Vagina (tissue), 2 donors: ENCODE measurements at regions not wholly inside any gene's neighbourhood (a gene's known extent, or its start where the extent isn't known, plus 50 kb on each side); places are given as distances from the start of the nearest gene placed in this dataset.

Source experiments
- POLR2A ChIP-seq, 2 donors: fragments of 450-650 bp; IDR thresholded peaks; one replicate each; pipeline ENCODE4 v1.6.1; 2017; ENCODE audit warnings: antibody characterized with exemption in 2 of 2, mild to moderate bottlenecking in 2 of 2, moderate library complexity in 2 of 2
- TF ChIP-seq, protein P1 (sequence below), 3 experiments: fragments of 450-650 bp in 2 of 3; fragments of 200-600 bp in 1 of 3; sonication (generic) in 1 of 3; IDR thresholded peaks; one replicate each; pipeline ENCODE4 v1.5.1; 2017 to 2019; ENCODE audit warnings: antibody characterized with exemption in 3 of 3, mild to moderate bottlenecking in 2 of 3, moderate library complexity in 2 of 3

DNA sequence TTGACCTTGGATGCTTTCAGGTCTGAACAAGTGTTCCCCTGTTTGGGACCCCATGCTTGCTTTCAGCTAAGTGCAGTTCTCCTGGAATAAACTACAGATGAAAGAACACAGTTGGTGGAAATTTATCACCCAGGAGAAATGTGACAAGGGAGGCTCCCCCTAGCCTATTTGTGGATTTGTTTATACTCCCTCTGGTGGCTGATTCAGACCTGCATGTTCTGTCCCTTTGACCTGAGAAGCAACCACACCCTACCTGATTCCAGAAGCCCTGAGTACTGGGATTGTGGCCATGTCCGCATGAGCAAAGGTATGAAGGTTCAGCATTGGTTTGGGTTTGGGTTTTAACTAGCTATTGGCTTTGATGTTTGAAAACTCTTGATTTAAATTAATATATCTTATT, 440.9 kb downstream of the MID1IP1 start:
- TF ChIP-seq, protein P1, sequence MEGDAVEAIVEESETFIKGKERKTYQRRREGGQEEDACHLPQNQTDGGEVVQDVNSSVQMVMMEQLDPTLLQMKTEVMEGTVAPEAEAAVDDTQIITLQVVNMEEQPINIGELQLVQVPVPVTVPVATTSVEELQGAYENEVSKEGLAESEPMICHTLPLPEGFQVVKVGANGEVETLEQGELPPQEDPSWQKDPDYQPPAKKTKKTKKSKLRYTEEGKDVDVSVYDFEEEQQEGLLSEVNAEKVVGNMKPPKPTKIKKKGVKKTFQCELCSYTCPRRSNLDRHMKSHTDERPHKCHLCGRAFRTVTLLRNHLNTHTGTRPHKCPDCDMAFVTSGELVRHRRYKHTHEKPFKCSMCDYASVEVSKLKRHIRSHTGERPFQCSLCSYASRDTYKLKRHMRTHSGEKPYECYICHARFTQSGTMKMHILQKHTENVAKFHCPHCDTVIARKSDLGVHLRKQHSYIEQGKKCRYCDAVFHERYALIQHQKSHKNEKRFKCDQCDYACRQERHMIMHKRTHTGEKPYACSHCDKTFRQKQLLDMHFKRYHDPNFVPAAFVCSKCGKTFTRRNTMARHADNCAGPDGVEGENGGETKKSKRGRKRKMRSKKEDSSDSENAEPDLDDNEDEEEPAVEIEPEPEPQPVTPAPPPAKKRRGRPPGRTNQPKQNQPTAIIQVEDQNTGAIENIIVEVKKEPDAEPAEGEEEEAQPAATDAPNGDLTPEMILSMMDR (IDR thresholded peaks at IDR 0.05) = peak in 1 of 3 experiments; percentile 17
- no peak for TF ChIP-seq POLR2A (IDR thresholded peaks at IDR 0.05)
